ENCODE measurements at regions not wholly inside any gene's neighbourhood (a gene's known extent, or its start where the extent isn't known, plus 50 kb on each side); places are given as distances from the start of the nearest gene placed in this dataset.

DNA sequence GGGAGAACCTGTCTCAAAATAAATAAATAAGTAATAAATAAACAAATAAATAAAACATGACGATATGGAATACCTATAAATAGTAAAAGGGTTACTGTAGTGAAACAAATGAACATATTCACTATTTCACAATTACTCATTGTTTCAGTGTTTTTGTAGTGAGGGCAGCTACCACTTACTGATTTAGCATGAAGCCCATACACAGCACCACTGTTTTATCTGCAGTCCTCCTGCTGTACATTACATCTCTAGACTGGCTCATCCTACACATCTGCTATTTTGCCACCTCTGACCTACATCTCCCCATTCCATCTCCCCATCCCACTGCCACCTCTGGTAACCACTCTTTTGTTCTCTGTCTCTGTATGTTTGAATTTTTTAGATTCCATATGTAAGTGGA lies 332.7 kb upstream of the SMIM21 start:
- Histone ChIP-seq H3K36me3 (ENCODE audit: control insufficient read depth, insufficient read depth, low read length) (no peaks in the 10 kb centered on the region), H2AFZ (ENCODE audit: low read length) (no peak overlapping the region), H3K4me1 (ENCODE audit: control insufficient read depth, extremely low read depth, insufficient read depth, low read length) (no peaks in the 10 kb centered on the region), H3K79me2 (ENCODE audit: control insufficient read depth, insufficient read depth, low read length) (no peaks in the 10 kb centered on the region), H3K4me3 (replicated peaks in 1 of 4; ENCODE audit: control extremely low read depth in 1 of 4, insufficient read depth in 1 of 4, low read depth in 3 of 4, low read length in 4 of 4) (no peak overlapping the region), H3K4me2 (ENCODE audit: extremely low read depth, insufficient read depth, low read length) (no peak overlapping the region), H3K27me3 (ENCODE audit: control insufficient read depth, insufficient read depth, low read length) (no peaks in the 10 kb centered on the region), H3K9ac (ENCODE audit: insufficient read depth, low read length) (no peak overlapping the region), H3K9me3 (ENCODE audit: control insufficient read depth, insufficient read depth, low read depth, low read length) (no peaks in the 10 kb centered on the region), H3K27ac (ENCODE audit: insufficient read depth, low read length) (no peak overlapping the region), H4K20me1 (ENCODE audit: control insufficient read depth, extremely low read depth, insufficient read depth, low read length) (no peaks in the 10 kb centered on the region)
- no peak for DNase-seq (ENCODE audit: low read depth in 2 of 2)
- TF ChIP-seq, protein P1, sequence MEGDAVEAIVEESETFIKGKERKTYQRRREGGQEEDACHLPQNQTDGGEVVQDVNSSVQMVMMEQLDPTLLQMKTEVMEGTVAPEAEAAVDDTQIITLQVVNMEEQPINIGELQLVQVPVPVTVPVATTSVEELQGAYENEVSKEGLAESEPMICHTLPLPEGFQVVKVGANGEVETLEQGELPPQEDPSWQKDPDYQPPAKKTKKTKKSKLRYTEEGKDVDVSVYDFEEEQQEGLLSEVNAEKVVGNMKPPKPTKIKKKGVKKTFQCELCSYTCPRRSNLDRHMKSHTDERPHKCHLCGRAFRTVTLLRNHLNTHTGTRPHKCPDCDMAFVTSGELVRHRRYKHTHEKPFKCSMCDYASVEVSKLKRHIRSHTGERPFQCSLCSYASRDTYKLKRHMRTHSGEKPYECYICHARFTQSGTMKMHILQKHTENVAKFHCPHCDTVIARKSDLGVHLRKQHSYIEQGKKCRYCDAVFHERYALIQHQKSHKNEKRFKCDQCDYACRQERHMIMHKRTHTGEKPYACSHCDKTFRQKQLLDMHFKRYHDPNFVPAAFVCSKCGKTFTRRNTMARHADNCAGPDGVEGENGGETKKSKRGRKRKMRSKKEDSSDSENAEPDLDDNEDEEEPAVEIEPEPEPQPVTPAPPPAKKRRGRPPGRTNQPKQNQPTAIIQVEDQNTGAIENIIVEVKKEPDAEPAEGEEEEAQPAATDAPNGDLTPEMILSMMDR (conservative IDR thresholded peaks at IDR 0.05 in 1 of 2, IDR thresholded peaks at IDR 0.05 in 1 of 2; ENCODE audit: low read depth in 1 of 2, low read length in 2 of 2): no peak
- TF ChIP-seq EZH2 (IDR thresholded peaks at IDR 0.05; ENCODE audit: low read length, missing control alignments): no peak

DNA sequence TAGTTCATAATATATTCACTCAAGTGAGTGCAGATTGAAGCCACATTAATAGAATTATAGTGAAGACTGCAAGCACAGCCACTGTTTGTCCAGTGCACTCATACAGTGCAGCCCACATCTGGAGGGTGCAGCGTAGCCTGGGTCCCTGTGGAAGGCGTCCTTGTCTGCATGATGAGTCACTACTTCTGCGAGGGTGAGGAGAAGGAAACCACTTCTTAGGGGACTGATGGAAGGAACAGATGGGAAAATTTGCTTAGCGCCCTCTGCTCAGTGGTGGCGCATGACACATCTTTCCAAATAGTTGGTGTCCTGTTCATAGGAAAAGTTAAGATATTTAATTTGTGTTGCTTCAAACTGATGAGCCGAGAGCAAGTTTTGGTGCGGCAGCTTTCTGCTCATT lies 330.4 kb upstream of the SMIM21 start:
- Histone ChIP-seq H3K27ac (ENCODE audit: insufficient read depth, low read length) (no peak overlapping the region), H3K9me3 (ENCODE audit: control insufficient read depth, insufficient read depth, low read depth, low read length) (no peaks in the 10 kb centered on the region), H3K9ac (ENCODE audit: insufficient read depth, low read length) (no peak overlapping the region), H3K4me1 (ENCODE audit: control insufficient read depth, extremely low read depth, insufficient read depth, low read length) (no peaks in the 10 kb centered on the region), H3K79me2 (ENCODE audit: control insufficient read depth, insufficient read depth, low read length) (no peaks in the 10 kb centered on the region), H3K36me3 (ENCODE audit: control insufficient read depth, insufficient read depth, low read length) (no peaks in the 10 kb centered on the region), H4K20me1 (ENCODE audit: control insufficient read depth, extremely low read depth, insufficient read depth, low read length) (no peaks in the 10 kb centered on the region), H3K27me3 (ENCODE audit: control insufficient read depth, insufficient read depth, low read length) (no peaks in the 10 kb centered on the region), H3K4me3 (replicated peaks in 1 of 4; ENCODE audit: control extremely low read depth in 1 of 4, insufficient read depth in 1 of 4, low read depth in 3 of 4, low read length in 4 of 4) (no peak overlapping the region), H2AFZ (ENCODE audit: low read length) (no peak overlapping the region), H3K4me2 (ENCODE audit: extremely low read depth, insufficient read depth, low read length) (no peak overlapping the region)
- no peak for DNase-seq (ENCODE audit: low read depth in 2 of 2)
- TF ChIP-seq EZH2 (IDR thresholded peaks at IDR 0.05; ENCODE audit: low read length, missing control alignments): no peak
- TF ChIP-seq, protein P1 (conservative IDR thresholded peaks at IDR 0.05 in 1 of 2, IDR thresholded peaks at IDR 0.05 in 1 of 2; ENCODE audit: low read depth in 1 of 2, low read length in 2 of 2): no peak

DNA sequence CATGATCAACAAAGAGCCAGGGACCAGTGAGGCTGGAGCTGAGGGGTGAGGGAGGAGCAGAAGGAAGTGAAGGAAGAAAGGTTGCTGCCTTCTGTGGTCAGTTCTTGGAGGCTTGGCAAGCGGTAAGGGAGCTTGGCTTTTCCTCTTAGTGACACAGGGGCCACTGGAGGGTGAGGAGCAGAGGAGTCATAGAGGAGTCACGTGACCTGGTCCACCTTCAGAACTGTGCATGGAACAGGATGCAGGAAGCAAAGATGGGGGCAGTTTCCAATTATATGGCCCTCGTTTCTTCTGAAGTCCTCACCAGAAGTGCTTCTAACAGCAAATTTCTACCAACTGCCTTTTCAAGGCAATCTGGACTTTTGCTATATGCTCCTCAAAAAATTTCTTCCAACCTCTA lies 326.9 kb upstream of the SMIM21 start:
- no peak overlapping the region for H2AFZ ChIP-seq (ENCODE audit: low read length)

More for the DNA sequence above, 326.9 kb upstream of the SMIM21 start:
- Histone ChIP-seq H4K20me1 (ENCODE audit: control insufficient read depth, extremely low read depth, insufficient read depth, low read length) (no peaks in the 10 kb centered on the region), H3K4me3 (replicated peaks in 1 of 4; ENCODE audit: control extremely low read depth in 1 of 4, insufficient read depth in 1 of 4, low read depth in 3 of 4, low read length in 4 of 4) (no peak overlapping the region), H3K36me3 (ENCODE audit: control insufficient read depth, insufficient read depth, low read length) (no peaks in the 10 kb centered on the region), H3K27me3 (ENCODE audit: control insufficient read depth, insufficient read depth, low read length) (no peaks in the 10 kb centered on the region), H3K4me2 (ENCODE audit: extremely low read depth, insufficient read depth, low read length) (no peak overlapping the region), H3K4me1 (ENCODE audit: control insufficient read depth, extremely low read depth, insufficient read depth, low read length) (no peaks in the 10 kb centered on the region), H3K9me3 (ENCODE audit: control insufficient read depth, insufficient read depth, low read depth, low read length) (no peaks in the 10 kb centered on the region), H3K79me2 (ENCODE audit: control insufficient read depth, insufficient read depth, low read length) (no peaks in the 10 kb centered on the region), H3K9ac (ENCODE audit: insufficient read depth, low read length) (no peak overlapping the region), H3K27ac (ENCODE audit: insufficient read depth, low read length) (no peak overlapping the region)
- no peak for DNase-seq (ENCODE audit: low read depth in 2 of 2)
- TF ChIP-seq, protein P1 (conservative IDR thresholded peaks at IDR 0.05 in 1 of 2, IDR thresholded peaks at IDR 0.05 in 1 of 2; ENCODE audit: low read depth in 1 of 2, low read length in 2 of 2): no peak
- no peak for TF ChIP-seq EZH2 (IDR thresholded peaks at IDR 0.05; ENCODE audit: low read length, missing control alignments)

Data from fibroblast of lung (primary cell).